Hematopoietic multipotent progenitor cell treated with erythropoietin and hydrocortisone succinate and interleukin-3 and kit ligand, for 8 days (in vitro differentiated cells): ENCODE measurements at regions not wholly inside any gene's neighbourhood (a gene's known extent, or its start where the extent isn't known, plus 50 kb on each side); places are given as distances from the start of the nearest gene placed in this dataset.

ENCODE experiments used
- DNase-seq: peaks from one replicate; pipeline ENCODE4 v3.0.0-alpha.2; 2015

DNA sequence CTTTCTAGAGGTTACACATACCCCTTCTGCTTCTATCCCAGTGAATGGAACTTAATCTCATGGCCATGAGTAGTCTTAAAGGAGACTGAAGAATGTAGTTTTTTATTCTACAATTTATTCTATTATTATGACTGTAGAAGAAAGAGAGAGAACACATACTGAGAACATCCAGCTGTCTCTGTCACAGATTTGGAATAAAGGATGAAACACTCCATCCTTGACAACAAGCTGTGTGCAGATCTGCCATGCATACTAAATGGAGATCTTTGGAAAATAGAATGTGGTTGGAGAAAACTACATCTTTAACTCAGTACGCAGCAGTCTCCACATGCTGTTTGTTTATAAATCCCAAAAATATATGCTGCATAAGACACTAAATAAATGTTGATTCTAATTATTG, 54.1 kb upstream of the NUDT7 start:
- no peak for DNase-seq

DNA sequence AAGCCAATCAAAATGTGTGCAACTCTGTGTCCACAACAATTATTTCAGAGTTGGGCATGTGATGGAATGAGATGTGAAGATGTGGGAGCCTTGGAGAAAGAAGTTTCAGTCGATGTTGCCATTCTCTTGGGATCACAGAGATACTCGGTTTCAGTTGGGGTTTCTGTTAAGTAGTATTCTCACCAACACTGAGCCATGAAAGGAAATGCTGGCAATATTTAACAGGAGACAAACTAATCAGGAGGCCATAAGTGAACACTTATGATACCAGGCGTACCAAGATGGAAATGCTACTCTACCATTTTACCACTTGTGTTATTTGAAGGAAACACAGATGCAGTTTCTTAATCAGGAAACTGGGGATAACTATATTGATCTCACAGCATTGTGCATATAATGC, 53.3 kb upstream of the NUDT7 start:
- DNase-seq: no peak
